Neural cell (in vitro differentiated cells): ENCODE measurements at regions not wholly inside any gene's neighbourhood (a gene's known extent, or its start where the extent isn't known, plus 50 kb on each side); places are given as distances from the start of the nearest gene placed in this dataset.

Source experiments
- H2AFZ ChIP-seq: fragments of 200-600, 300-800 bp; sonication (generic), shearing (Covaris generic); 2 replicates; pipeline ENCODE4 v1.6.0; 2014; ENCODE audit warnings: low read depth, mild to moderate bottlenecking, antibody characterized with exemption, low read length, moderate library complexity
- H3F3A ChIP-seq: fragments of 200-600 bp; shearing (Covaris generic); 2 replicates; pipeline ENCODE4 v1.6.1; 2016; ENCODE audit warnings: mild to moderate bottlenecking, moderate library complexity, mixed read lengths, antibody characterized with exemption, low read length; ENCODE audit not compliant: insufficient read depth, poor library complexity, severe bottlenecking
- H3K27ac ChIP-seq: fragments of 200-600, 300-800 bp; sonication (generic), shearing (Covaris generic); 2 replicates; pipeline ENCODE4 v1.5.1; 2014; ENCODE audit warnings: mild to moderate bottlenecking, low read length, moderate library complexity
- H3K27me3 ChIP-seq: fragments of 300-800, 200-600 bp; sonication (generic), shearing (Covaris generic); 2 replicates; pipeline ENCODE4 v1.6.0; 2014; ENCODE audit warnings: mild to moderate bottlenecking, low read depth, low read length, moderate library complexity; ENCODE audit not compliant: insufficient read depth
- H3K36me3 ChIP-seq: fragments of 300-800, 200-600 bp; sonication (generic), shearing (Covaris generic); 2 replicates; pipeline ENCODE4 v1.5.1; 2014; ENCODE audit warnings: mild to moderate bottlenecking, antibody characterized with exemption, low read length, moderate library complexity; ENCODE audit not compliant: insufficient read depth
- H3K4me2 ChIP-seq: fragments of 300-800, 200-600 bp; sonication (generic), shearing (Covaris generic); 2 replicates; pipeline ENCODE4 v1.6.0; 2014; ENCODE audit warnings: mild to moderate bottlenecking, low read length
- H3K4me3 ChIP-seq: fragments of 300-800, 200-600 bp; sonication (generic), shearing (Covaris generic); 2 replicates; pipeline ENCODE4 v1.5.1; 2014; ENCODE audit warnings: mild to moderate bottlenecking, low read length, moderate library complexity
- H3K79me2 ChIP-seq: fragments of 200-600 bp; shearing (Covaris generic); replicated peaks from 2 replicates; pipeline ENCODE4 v1.6.0; 2014; ENCODE audit warnings: mild to moderate bottlenecking, low read length, moderate library complexity; ENCODE audit not compliant: insufficient read depth
- H3K9ac ChIP-seq: fragments of 300-800, 200-600 bp; sonication (generic), shearing (Covaris generic); 2 replicates; pipeline ENCODE4 v1.6.1; 2016; ENCODE audit warnings: mild to moderate bottlenecking, low read length, mixed read lengths
- H3K9me2 ChIP-seq: fragments of 200-600 bp; shearing (Covaris generic); 2 replicates; pipeline ENCODE4 v1.6.1; 2016; ENCODE audit warnings: mild to moderate bottlenecking, low read length, mixed read lengths; ENCODE audit not compliant: insufficient read depth
- H3K9me3 ChIP-seq: fragments of 200-600, 300-800 bp; sonication (generic), shearing (Covaris generic); 2 replicates; pipeline ENCODE4 v1.6.1; 2016; ENCODE audit warnings: mild to moderate bottlenecking, mixed run types, low read length, moderate library complexity, mixed read lengths
- H4K20me1 ChIP-seq: fragments of 200-600 bp; shearing (Covaris generic); 2 replicates; pipeline ENCODE4 v1.6.1; 2016; ENCODE audit warnings: mild to moderate bottlenecking, mixed run types; ENCODE audit not compliant: insufficient read depth
- CTCF ChIP-seq: fragments of 450-650 bp; IDR thresholded peaks from 2 replicates; pipeline ENCODE4 v1.5.1; 2014; ENCODE audit warnings: antibody characterized with exemption, mild to moderate bottlenecking, moderate library complexity; ENCODE audit not compliant: poor library complexity, severe bottlenecking
- EP300 ChIP-seq: fragments of 450-650 bp; conservative IDR thresholded peaks from 2 replicates; pipeline ENCODE4 v1.6.1; 2014; ENCODE audit warnings: antibody characterized with exemption, mild to moderate bottlenecking, moderate library complexity; ENCODE audit not compliant: poor library complexity, severe bottlenecking
- EZH2 ChIP-seq: fragments of 200-600, 300-800 bp; shearing (Covaris generic), sonication (generic); IDR thresholded peaks from 2 replicates; pipeline ENCODE4 v1.6.1; 2014; ENCODE audit warnings: antibody characterized with exemption, low read length, borderline replicate concordance, mild to moderate bottlenecking; ENCODE audit not compliant: insufficient read depth, poor library complexity, severe bottlenecking
- MXI1 ChIP-seq: fragments of 450-650 bp; conservative IDR thresholded peaks from 2 replicates; pipeline ENCODE4 v1.6.1; 2014; ENCODE audit warnings: antibody characterized with exemption, mild to moderate bottlenecking; ENCODE audit not compliant: poor library complexity, severe bottlenecking
- POLR2AphosphoS5 ChIP-seq: IDR thresholded peaks from 2 replicates; pipeline ENCODE4 v1.6.1; 2012
- RAD21 ChIP-seq: fragments of 450-650 bp; conservative IDR thresholded peaks from 2 replicates; pipeline ENCODE4 v1.6.1; 2014; ENCODE audit warnings: antibody characterized with exemption, mild to moderate bottlenecking, moderate library complexity
- REST ChIP-seq: IDR thresholded peaks from 2 replicates; pipeline ENCODE4 v1.6.1; 2012; ENCODE audit warnings: borderline replicate concordance
- SMC3 ChIP-seq: fragments of 450-650 bp; conservative IDR thresholded peaks from 2 replicates; pipeline ENCODE4 v1.6.1; 2014; ENCODE audit warnings: antibody characterized with exemption, mild to moderate bottlenecking, moderate library complexity; ENCODE audit not compliant: poor library complexity
- TAF1 ChIP-seq: IDR thresholded peaks from 2 replicates; pipeline ENCODE4 v1.6.1; 2012; ENCODE audit warnings: low read depth

GRCh38 chr5:69029292-69029691 is 64.5 kb upstream of the SLC30A5 start:
- H3K9me2 ChIP-seq, result no peaks in the 10 kb centered on the region
- H3K4me2 ChIP-seq, result no peak overlapping the region
- H3K79me2 ChIP-seq, result no peaks in the 10 kb centered on the region
- no peaks in the 10 kb centered on the region for H3K36me3 ChIP-seq
- no peaks in the 10 kb centered on the region for H4K20me1 ChIP-seq
- no peak overlapping the region for H3K4me3 ChIP-seq
- H3K27me3 ChIP-seq, result no peaks in the 10 kb centered on the region
- TF ChIP-seq EZH2 (no peak), REST (no peak), EP300 (no peak), RAD21 (no peak), CTCF (no peak), TAF1 (no peak), MXI1 (no peak), SMC3 (no peak), POLR2AphosphoS5 (no peak)
- H3K9ac ChIP-seq, result no peak overlapping the region
- no peaks in the 10 kb centered on the region for H3K9me3 ChIP-seq
- H3F3A ChIP-seq, result no peaks in the 10 kb centered on the region
- no peak overlapping the region for H2AFZ ChIP-seq
- peak overlapping the region; percentile 82 for H3K27ac ChIP-seq

GRCh38 chr5:69030358-69031062 is 63.3 kb upstream of the SLC30A5 start:
- Histone ChIP-seq H3K4me2 (peak overlapping the region; percentile 31), H3K4me3 (no peak overlapping the region), H2AFZ (peak overlapping the region; percentile 29), H3K36me3 (no peaks in the 10 kb centered on the region), H3K9me3 (no peaks in the 10 kb centered on the region), H3F3A (no peaks in the 10 kb centered on the region), H3K9ac (peak overlapping the region; percentile 27), H4K20me1 (no peaks in the 10 kb centered on the region), H3K79me2 (no peaks in the 10 kb centered on the region), H3K27me3 (no peaks in the 10 kb centered on the region), H3K9me2 (no peaks in the 10 kb centered on the region), H3K27ac (peak overlapping the region; percentile 82)
- peak; percentile 94 for TF ChIP-seq REST
- no peak for TF ChIP-seq RAD21
- TF ChIP-seq TAF1, result no peak
- no peak for TF ChIP-seq SMC3
- no peak for TF ChIP-seq MXI1
- TF ChIP-seq CTCF, result no peak
- TF ChIP-seq EZH2, result no peak
- TF ChIP-seq EP300, result peak; percentile 53
- TF ChIP-seq POLR2AphosphoS5, result peak; percentile 79
